ENCODE measurements at regions not wholly inside any gene's neighbourhood (a gene's known extent, or its start where the extent isn't known, plus 50 kb on each side); places are given as distances from the start of the nearest gene placed in this dataset.

- H3K27me3 Mint-ChIP-seq = no peaks in the 10 kb centered on the region
- ATAC-seq (no peak), DNase-seq (no peak)
- H3K4me3 Mint-ChIP-seq = no peak overlapping the region
- no peaks in the 10 kb centered on the region for H3K9me3 Mint-ChIP-seq
- H3K4me1 Mint-ChIP-seq = peaks cover 0 to 2% (median under 1%) of the 10 kb centered on the region in 4 donors
- POLR2A ChIA-PET = no interaction called here
- no peak overlapping the region for H3K27ac Mint-ChIP-seq
- H3K36me3 Mint-ChIP-seq = no peaks in the 10 kb centered on the region
These were observed 338.2 kb upstream of the SLCO3A1 start for GRCh38 chr15:91515188-91515754.

- H3K4me3 Mint-ChIP-seq = no peak overlapping the region
- POLR2A ChIA-PET = no interaction called here
- H3K9me3 Mint-ChIP-seq = no peaks in the 10 kb centered on the region
- DNase-seq (no peak), ATAC-seq (no peak)
- peaks cover 0 to 2% (median under 1%) of the 10 kb centered on the region in 4 donors for H3K4me1 Mint-ChIP-seq
- H3K36me3 Mint-ChIP-seq = no peaks in the 10 kb centered on the region
- no peak overlapping the region for H3K27ac Mint-ChIP-seq
- H3K27me3 Mint-ChIP-seq = no peaks in the 10 kb centered on the region
These were observed 336.6 kb upstream of the SLCO3A1 start for GRCh38 chr15:91516866-91517265.

GRCh38 chr15:91517491-91518200 is 335.9 kb upstream of the SLCO3A1 start:
- H3K27ac Mint-ChIP-seq = no peak overlapping the region
- ATAC-seq (no peak), DNase-seq (no peak)
- H3K36me3 Mint-ChIP-seq = no peaks in the 10 kb centered on the region
- peaks cover 1 to 10% (median 4%) of the 10 kb centered on the region in 4 donors for H3K4me1 Mint-ChIP-seq
- POLR2A ChIA-PET = no interaction called here
- H3K4me3 Mint-ChIP-seq = no peak overlapping the region
- no peaks in the 10 kb centered on the region for H3K27me3 Mint-ChIP-seq
- no peaks in the 10 kb centered on the region for H3K9me3 Mint-ChIP-seq

GRCh38 chr15:91520850-91521249 is 332.7 kb upstream of the SLCO3A1 start:
- peaks cover 4 to 23% (median 18%) of the 10 kb centered on the region in 4 donors for H3K4me1 Mint-ChIP-seq

GRCh38 chr15:91521548-91521947 is 332.0 kb upstream of the SLCO3A1 start:
- Mint-ChIP-seq H3K4me1 (peaks cover 4 to 23% (median 18%) of the 10 kb centered on the region in 4 donors), H3K4me3 (no peak overlapping the region), H3K9me3 (no peaks in the 10 kb centered on the region), H3K36me3 (no peaks in the 10 kb centered on the region), H3K27me3 (peaks cover 0 to 11% (median under 1%) of the 10 kb centered on the region in 5 donors), H3K27ac (no peak overlapping the region)
- POLR2A ChIA-PET = no interaction called here
- no peak for ATAC-seq
- no peak for DNase-seq

More at GRCh38 chr15:91520850-91521249, 332.7 kb upstream of the SLCO3A1 start:
- DNase-seq (no peak), ATAC-seq (no peak)
- Mint-ChIP-seq H3K36me3 (no peaks in the 10 kb centered on the region), H3K27ac (peak overlapping the region in 1 of 10 donors; percentile 17), H3K4me3 (no peak overlapping the region), H3K27me3 (peaks cover 0 to 4% (median 0%) of the 10 kb centered on the region in 5 donors), H3K9me3 (no peaks in the 10 kb centered on the region)
- POLR2A ChIA-PET = no interaction called here

GRCh38 chr15:91521996-91522395 is 331.5 kb upstream of the SLCO3A1 start:
- Mint-ChIP-seq H3K4me3 (no peak overlapping the region), H3K9me3 (no peaks in the 10 kb centered on the region), H3K27me3 (peaks cover 0 to 16% (median 4%) of the 10 kb centered on the region in 5 donors), H3K36me3 (no peaks in the 10 kb centered on the region), H3K27ac (no peak overlapping the region), H3K4me1 (peaks cover 4 to 23% (median 18%) of the 10 kb centered on the region in 4 donors)
- no peak for DNase-seq
- POLR2A ChIA-PET = no interaction called here
- no peak for ATAC-seq

GRCh38 chr15:91522605-91523332 is 330.7 kb upstream of the SLCO3A1 start:
- H3K4me3 Mint-ChIP-seq = peak overlapping the region in 1 of 10 donors; percentile 1

GRCh38 chr15:91523596-91523995 is 329.9 kb upstream of the SLCO3A1 start:
- no peak overlapping the region for H3K4me3 Mint-ChIP-seq
- no peaks in the 10 kb centered on the region for H3K9me3 Mint-ChIP-seq
- H3K4me1 Mint-ChIP-seq = peaks cover 2 to 23% (median 18%) of the 10 kb centered on the region in 4 donors
- ATAC-seq = no peak
- POLR2A ChIA-PET = no interaction called here
- peaks cover 0 to 19% (median 4%) of the 10 kb centered on the region in 5 donors for H3K27me3 Mint-ChIP-seq
- DNase-seq = no peak
- peak overlapping the region in 1 of 10 donors; percentile 1 for H3K27ac Mint-ChIP-seq
- no peaks in the 10 kb centered on the region for H3K36me3 Mint-ChIP-seq

More at GRCh38 chr15:91522605-91523332, 330.7 kb upstream of the SLCO3A1 start:
- peaks cover 2 to 23% (median 18%) of the 10 kb centered on the region in 4 donors for H3K4me1 Mint-ChIP-seq
- H3K36me3 Mint-ChIP-seq = no peaks in the 10 kb centered on the region
- peak in 4 of 10 donors; percentile 1 to 52 (median 27) for DNase-seq
- H3K9me3 Mint-ChIP-seq = no peaks in the 10 kb centered on the region
- peaks cover 0 to 19% (median 4%) of the 10 kb centered on the region in 5 donors for H3K27me3 Mint-ChIP-seq
- ATAC-seq = peak in 1 of 2 donors; percentile 42
- POLR2A ChIA-PET = no interaction called here
- peak overlapping the region in 4 of 10 donors; percentile 7 to 38 (median 13) for H3K27ac Mint-ChIP-seq

GRCh38 chr15:91524534-91524933 is 329.0 kb upstream of the SLCO3A1 start:
- peaks cover 0 to 19% (median 4%) of the 10 kb centered on the region in 5 donors for H3K27me3 Mint-ChIP-seq
- no peaks in the 10 kb centered on the region for H3K36me3 Mint-ChIP-seq
- H3K4me3 Mint-ChIP-seq = peak overlapping the region in 2 of 10 donors; percentile 6 to 39
- H3K27ac Mint-ChIP-seq = peak overlapping the region in 2 of 10 donors; percentile 1 to 60
- no peaks in the 10 kb centered on the region for H3K9me3 Mint-ChIP-seq
- POLR2A ChIA-PET = no interaction called here
- DNase-seq (no peak), ATAC-seq (no peak)
- peaks cover 4 to 29% (median 23%) of the 10 kb centered on the region in 4 donors for H3K4me1 Mint-ChIP-seq

GRCh38 chr15:91525751-91526150 is 327.8 kb upstream of the SLCO3A1 start:
- POLR2A ChIA-PET = no interaction called here
- ATAC-seq (no peak), DNase-seq (no peak)
- H3K4me1 Mint-ChIP-seq = peaks cover 4 to 35% (median 30%) of the 10 kb centered on the region in 4 donors
- H3K27me3 Mint-ChIP-seq = peaks cover 0 to 19% (median 4%) of the 10 kb centered on the region in 5 donors
- H3K4me3 Mint-ChIP-seq = no peak overlapping the region
- no peak overlapping the region for H3K27ac Mint-ChIP-seq
- H3K9me3 Mint-ChIP-seq = no peaks in the 10 kb centered on the region
- no peaks in the 10 kb centered on the region for H3K36me3 Mint-ChIP-seq

GRCh38 chr15:91526424-91526823 is 327.1 kb upstream of the SLCO3A1 start:
- ATAC-seq (no peak), DNase-seq (no peak)
- Mint-ChIP-seq H3K36me3 (no peaks in the 10 kb centered on the region), H3K4me3 (no peak overlapping the region), H3K4me1 (peaks cover 4 to 35% (median 30%) of the 10 kb centered on the region in 4 donors), H3K9me3 (no peaks in the 10 kb centered on the region), H3K27ac (peak overlapping the region in 2 of 10 donors; percentile 21 to 70), H3K27me3 (peaks cover 0 to 19% (median 4%) of the 10 kb centered on the region in 5 donors)
- POLR2A ChIA-PET = no interaction called here

GRCh38 chr15:91528801-91529200 is 324.7 kb upstream of the SLCO3A1 start:
- DNase-seq = no peak
- Mint-ChIP-seq H3K4me3 (no peak overlapping the region), H3K36me3 (no peaks in the 10 kb centered on the region), H3K27me3 (peaks cover 0 to 19% (median 4%) of the 10 kb centered on the region in 5 donors), H3K4me1 (peaks cover 4 to 23% (median 17%) of the 10 kb centered on the region in 4 donors), H3K9me3 (no peaks in the 10 kb centered on the region), H3K27ac (no peak overlapping the region)
- POLR2A ChIA-PET = no interaction called here
- ATAC-seq = no peak

GRCh38 chr15:91529534-91529933 is 324.0 kb upstream of the SLCO3A1 start:
- Mint-ChIP-seq H3K4me1 (peaks cover 1 to 16% (median 10%) of the 10 kb centered on the region in 4 donors), H3K27ac (no peak overlapping the region), H3K27me3 (peaks cover 0 to 19% (median 4%) of the 10 kb centered on the region in 5 donors), H3K9me3 (no peaks in the 10 kb centered on the region), H3K36me3 (no peaks in the 10 kb centered on the region), H3K4me3 (no peak overlapping the region)
- ATAC-seq (no peak), DNase-seq (peak in 1 of 10 donors; percentile 21)
- POLR2A ChIA-PET = no interaction called here
